ENCODE measurements at regions not wholly inside any gene's neighbourhood (a gene's known extent, or its start where the extent isn't known, plus 50 kb on each side); places are given as distances from the start of the nearest gene placed in this dataset.
"Not testable (repeated sequence)": the region's sequence is repeated elsewhere in the genome, so short reads cannot be mapped to it uniquely, and the experiment has no call there.

DNA sequence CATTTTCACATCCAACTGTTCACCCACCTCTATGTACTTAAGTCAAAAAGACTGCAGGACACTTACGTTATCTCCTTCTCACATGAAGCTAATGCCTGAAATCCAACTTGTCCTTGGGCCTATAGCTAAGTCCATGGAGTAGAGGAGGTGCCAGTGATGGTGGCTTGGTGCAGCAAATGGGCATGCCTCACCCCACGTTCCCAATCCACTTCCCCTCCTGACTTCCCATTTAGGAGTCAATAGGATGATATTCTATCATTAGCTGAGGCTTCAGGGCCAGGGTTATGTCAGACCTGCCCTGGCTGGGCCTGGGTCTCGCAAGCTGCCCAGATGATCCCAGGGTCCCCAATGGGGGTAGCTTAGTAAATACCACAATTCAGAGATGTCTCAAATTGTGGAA, 410.4 kb downstream of the MAFB start:
- DNase-seq (ENCODE audit: low spot score): no peak

DNA sequence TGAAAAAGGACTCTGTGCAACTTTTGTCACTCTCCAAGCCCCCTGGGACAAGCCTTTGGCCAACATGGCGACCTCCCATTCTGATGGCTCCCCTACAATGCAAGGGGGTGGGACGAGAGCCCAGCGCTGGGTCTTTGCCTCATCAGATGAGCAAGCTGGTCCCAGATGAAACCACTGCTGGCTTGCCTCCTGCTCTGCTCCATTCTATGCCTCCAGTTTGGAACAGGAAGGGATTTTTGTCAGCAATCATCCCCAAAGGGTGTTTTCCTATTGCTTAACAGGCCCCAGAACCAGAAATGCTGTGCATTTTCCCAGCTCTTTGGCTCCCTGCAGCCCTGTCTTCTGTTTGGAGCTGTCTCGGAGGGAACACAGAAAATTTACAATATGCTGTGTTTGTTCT, 412.7 kb downstream of the MAFB start:
- no peak for DNase-seq (ENCODE audit: low spot score)

DNA sequence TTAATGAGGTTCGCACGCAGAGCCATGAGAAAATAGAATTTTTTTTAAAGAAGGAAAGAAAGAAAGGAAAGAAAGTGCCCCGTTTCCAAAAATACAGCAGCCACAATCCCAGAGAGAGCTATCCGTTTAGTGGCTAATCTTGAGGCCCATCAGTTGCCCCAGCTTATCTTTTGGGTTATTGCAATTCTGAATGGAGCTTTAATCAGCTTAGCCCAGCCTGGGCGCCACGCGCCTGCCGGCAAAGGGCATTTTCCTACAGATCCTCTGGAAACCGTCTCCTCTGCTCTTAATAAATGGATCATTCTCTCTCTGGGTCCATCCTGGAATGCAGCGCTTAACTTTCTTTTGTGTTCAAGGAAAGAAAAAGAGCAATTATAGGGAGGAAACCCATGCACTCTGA, 413.3 kb downstream of the MAFB start:
- no peak for DNase-seq (ENCODE audit: low spot score)

DNA sequence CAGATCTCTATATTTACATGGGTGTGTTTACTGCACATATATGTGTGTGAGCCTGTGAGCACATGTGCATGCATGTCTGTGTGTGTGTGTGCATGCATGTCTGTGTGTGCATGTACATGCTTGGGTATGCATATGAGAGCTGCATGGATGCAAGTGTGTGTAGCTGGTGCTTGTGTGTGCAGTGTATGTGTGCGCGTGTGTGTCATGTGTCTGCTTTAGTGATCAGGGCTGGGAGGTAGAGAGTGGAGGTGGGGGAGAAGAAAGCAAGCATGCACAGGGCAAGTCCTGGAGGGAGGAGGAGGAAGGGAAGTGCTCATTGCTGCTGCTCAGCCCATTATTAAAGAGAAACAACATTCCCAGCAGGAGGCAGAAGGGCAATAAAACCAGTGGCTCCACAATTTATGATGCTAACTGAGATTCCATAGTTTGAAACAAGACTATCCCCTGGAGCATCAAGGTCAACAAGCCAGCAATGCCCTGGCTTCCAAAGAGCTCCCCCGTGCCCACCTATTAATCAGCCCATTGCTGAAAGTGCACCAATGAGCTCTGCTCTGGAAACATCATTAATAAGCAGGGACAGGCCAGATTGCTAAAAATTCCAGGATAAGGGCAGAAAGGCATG, 414.0 kb downstream of the MAFB start:
- no peak for DNase-seq (ENCODE audit: low spot score)

DNA sequence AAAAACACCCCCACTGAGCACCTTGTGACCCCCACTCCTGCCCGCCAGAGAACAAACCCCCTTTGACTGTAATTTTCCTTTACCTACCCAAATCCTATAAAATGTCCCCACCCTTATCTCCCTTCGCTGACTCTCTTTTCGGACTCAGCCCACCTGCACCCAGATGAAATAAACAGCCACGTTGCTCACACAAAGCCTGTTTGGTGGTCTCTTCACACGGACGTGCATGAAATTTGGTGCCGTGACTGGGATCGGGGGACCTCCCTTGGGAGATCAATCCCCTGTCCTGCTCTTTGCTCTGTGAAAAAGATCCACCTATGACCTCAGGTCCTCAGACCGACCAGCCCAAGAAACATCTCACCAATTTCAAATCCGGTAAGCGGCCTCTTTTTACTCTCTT, 419.8 kb downstream of the MAFB start:
- not testable (repeated sequence) for DNase-seq (ENCODE audit: low spot score)

DNA sequence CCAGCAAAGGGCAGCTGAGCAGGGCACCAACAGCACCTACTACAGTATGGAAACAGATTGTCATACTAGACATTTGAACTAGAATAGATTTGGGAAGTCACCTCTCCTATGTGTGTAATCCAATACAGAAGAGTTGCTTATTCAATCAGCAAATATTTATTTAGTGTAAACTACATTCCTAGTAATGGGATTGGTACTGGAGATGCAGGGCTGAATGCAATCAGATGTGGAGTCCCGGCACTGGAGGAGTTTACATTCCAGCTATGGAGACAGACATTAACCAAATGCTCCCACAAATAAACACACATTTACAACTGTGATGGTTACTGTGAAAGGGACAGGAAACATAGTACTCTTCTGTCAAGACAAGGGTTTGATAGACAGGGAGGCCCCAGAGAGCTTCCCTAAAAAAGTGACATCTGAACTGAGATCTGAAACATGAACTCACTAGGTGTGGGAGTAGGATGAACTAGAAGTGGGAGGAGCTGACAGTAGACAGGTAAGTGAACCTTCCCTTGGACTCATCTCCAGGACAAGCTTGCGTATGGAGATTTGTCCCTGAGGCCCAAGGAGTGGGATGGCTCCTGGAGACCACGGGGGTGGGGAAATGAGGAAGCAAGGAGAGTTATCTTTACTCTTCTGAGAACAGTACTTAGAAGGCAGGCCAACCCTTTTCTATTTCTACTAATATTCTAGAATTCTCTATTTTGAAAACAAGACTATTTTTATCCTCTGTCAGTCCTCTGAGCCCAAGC, 420.5 kb downstream of the MAFB start:
- DNase-seq (ENCODE audit: low spot score): no peak

DNA sequence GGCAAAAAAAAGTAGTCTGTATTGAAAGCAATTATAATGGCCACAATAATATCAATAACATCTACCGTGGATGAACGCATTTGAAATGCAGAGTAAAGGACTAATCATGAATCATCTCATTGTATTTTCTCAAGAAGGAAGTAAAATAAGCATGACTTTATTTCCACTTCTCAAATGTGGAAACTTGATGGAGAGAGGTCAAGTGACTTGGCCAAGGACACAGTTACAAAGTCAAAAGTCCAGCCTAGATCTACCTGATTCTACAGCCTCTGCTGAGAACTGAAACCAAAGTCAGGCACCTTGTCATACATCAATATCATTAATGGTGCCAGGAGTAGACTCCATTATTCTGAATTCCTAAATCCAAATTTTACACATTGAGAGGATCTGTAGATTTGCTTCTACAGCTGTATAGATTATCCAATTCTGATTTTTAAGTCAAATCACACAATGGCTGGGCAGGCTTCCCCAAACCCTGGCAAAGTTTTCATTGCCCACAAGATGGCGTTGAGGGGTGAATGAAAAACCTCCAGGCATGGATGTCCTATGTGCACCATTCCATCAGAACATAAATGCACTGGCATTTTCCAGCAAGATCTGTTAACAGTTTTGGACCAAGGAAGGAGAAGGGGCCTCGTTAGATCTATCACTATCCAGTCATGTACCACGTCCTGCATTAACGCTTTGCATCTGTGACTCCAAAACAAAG, 423.1 kb downstream of the MAFB start:
- DNase-seq (ENCODE audit: low spot score): no peak

DNA sequence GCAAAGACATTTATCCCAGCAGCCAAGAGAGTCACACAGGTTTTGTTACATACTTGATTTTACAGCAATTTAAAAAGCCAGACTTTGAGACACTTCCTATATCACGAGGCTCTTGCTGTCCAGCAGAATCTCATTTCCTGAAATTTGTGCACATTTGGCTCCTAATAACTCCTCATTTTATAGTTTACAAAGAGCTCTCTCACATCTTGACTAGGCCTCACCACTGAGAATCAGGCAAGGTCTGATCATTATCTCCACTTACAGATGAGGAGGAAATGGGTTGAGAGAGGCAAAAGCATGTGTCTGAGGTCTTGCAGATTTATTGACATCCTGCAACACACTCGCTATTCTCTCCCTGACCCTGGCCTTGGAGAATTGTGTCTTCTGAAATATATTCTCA, 426.8 kb downstream of the MAFB start:
- no peak for DNase-seq (ENCODE audit: low spot score)

DNA sequence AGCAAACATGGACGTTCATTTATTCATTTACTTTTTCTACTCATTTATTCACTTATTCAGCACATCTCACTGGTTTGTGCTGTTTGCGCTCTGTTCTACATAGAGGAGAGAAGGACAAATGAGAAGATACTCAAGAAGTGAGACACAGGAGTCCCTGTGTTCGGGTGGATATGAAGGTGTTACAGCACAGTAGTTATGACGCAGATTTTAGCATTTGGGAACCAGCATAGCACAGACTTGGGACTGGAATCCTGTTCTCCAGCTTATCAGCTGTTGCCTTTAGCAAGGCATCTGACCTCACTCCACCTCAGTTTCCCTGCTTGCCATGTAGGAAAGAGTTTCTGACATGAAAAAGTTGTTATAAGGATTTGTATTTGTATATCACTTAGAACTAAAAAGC, 430.1 kb downstream of the MAFB start:
- DNase-seq (ENCODE audit: low spot score): no peak

DNA sequence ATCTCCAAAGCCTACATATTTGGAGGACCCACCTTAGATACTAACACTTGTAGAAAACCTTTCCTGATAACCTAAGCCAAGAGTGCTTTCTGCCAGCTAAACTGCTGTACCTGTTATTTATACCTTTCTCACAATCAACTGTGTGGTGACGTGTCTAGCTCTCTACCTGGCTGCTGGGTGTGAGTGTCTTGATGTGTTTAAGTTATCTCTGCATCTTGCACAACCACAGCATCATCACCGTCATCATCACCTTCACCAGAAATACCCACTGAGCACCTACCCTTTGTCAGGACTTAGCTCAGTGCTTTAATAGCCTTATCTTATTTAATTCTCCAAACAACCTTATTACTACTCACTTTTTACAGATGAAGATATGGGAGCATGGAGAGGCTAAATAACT, 431.3 kb downstream of the MAFB start:
- no peak for DNase-seq (ENCODE audit: low spot score)

DNA sequence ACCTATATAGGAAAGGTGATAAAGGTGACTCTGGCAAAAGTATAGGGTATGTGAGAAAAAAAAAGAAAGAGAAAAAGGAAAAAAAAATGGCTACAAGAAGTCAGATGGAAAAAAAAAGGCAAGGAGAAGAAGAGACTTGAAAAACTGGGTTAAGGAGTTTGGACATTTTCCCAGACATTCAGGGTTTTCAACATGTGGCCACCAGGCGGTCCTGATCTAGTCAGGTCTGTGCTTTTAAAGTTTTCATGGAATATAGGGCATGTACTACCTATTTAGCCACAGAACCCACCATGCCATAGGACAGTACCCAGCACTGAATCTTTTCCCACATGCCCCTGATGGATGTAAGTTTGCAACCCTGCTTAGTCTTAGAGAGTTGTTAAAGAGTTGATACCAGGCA, 433.7 kb downstream of the MAFB start:
- DNase-seq (ENCODE audit: low spot score): no peak

DNA sequence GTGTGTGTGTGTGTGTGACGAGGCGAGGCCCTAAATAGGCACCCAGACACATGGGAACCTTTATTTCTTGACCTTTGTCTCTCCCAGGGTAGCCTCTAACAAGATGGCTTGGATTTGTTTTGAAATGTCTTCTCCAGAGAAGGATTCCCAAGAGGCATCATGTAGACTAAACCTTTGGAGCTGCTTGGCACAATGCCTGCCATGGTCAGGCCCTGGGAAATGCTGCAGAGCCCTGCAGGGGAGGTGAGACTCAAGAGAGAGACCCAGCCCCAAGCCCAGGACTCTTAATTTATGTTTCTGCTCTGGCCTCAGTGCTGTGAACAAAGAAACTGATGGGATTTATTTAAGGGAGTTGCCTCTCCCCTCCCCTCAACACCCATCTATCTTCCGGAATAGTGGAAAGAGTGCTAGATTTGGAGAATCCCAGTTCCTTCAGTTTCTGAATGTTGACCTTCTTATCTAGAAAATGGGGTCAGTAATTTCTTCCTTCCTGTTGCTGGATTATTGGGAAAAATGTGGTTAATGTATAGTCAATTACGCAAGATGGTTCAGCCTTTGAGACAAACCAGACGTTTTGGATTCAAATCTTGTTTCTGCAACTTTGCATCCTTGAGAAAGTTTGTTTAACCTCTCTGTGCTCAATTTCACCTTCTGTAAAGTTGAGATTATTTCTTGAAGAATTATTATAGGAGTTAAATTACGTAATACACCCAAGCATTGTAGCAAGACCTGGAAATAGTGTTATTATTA, 434.8 kb downstream of the MAFB start:
- DNase-seq (ENCODE audit: low spot score): no peak

DNA sequence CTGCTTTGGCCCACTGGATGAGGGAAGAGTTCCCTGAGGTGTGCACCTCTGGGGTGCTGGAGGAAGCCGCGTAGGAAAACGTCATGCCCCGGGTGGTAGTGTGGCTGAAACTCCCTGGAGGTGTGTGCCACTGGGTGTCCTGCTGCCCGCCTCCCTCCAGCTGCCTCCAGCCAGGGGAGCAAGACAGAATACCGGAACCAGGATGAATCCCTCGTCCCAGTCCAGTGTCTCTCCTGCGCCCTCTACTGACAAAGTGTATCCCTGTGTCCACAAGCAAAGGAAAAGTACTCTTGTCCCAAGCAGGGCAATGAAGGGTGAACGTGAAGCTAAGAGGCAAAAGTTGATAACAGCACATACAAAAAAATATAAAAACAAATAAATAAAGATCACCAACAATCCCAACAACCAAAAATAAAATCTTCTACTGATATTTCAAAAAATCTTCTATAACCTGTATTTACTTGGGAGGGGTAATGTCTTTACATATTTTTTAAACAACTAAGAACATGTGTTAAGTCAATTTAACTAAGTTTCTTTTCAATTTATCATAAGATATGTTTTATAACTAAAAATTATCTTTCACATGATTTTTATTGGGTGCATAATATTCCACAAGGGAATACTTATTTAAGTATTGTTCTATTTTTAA, 437.6 kb downstream of the MAFB start:
- DNase-seq (ENCODE audit: low spot score): no peak

DNA sequence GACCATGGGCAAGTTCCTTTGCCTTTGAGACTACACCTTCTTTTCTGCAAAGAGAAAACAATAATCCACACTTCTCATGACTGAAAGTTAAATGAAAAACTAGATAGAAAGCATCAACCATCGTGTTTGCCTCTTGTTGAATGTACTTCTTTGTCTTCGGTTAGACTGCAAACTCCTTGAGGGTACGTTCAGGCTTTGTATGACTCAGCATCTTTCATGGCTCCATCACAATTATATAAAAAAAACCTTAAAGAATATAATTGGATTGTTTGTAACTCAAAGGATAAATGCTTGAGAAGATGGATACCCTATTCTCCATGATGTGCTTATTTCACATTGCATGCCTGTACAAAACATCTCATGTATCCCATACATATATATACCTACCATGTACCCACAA, 439.2 kb downstream of the MAFB start:
- DNase-seq (ENCODE audit: low spot score): no peak

DNA sequence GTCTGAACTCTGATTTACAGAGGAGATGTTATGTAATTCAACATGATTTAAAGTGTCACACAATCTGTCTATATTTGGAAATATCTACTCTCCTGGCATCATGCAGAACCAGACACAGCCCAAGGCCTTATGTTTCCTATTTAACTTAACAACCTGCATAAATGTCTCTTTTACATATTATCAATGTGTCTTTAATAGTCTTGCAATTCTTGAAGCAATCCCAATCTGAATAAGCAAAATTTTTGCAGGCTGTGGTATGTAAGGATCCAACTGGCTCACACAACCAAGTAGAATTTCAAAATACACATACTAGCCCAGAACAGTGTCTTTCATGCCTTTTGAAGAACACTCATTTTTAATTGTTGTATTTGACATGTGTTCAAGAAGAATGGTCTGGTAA, 443.2 kb downstream of the MAFB start:
- DNase-seq (ENCODE audit: low spot score): no peak

DNA sequence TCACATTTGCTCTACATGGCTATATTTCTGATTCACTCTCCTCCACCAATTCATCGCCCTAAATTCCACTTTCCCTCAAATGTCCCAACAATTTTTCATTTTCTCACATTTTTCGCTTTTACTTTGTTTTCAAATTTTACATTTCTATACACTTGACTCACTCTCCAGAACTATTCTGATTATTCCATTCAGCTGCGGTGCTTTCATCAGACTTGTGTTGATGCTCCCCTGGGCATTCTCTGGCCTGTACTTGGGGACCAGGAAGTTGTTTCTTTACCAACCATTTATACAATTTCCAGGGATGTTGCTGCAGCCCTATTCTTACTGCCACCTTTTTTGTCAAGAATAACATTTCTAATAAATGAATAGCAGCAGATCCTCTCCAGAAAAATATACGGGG, 444.8 kb downstream of the MAFB start:
- no peak for DNase-seq (ENCODE audit: low spot score)

DNA sequence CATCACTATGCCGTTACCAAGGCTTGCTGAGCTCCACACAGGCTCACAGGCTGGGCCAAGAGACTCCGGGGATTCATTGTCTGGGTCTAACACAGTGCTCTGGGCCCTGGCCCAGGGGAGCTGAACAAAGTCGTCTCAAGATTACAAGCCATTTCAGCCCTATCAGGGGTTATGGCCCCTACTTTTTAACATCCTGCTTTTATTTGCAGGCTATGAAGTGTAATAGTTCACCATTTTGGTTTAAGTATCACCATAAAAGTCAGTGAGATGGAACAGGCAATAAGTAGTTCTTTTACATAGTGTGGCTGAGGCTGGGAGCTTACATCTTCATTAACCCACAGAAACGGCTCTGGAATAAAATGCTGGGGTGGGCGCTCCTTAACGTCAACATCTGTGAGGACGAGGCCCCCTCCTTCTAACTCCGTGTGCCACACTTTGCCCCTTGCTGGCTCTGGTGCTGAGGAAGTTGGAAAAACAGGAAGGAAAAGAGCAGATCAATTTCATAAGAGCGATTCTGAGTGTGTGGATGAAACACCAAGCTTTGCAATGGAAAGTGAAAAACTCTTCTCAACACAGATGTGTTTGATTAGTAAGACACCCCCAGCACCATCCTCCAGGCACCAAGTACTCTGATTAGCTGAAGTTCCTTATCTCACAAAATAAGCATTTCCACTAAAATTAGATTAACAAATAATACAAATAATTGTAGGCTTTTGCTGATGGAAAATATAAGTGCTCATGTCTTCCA, 447.3 kb downstream of the MAFB start:
- no peak for DNase-seq (ENCODE audit: low spot score)

DNA sequence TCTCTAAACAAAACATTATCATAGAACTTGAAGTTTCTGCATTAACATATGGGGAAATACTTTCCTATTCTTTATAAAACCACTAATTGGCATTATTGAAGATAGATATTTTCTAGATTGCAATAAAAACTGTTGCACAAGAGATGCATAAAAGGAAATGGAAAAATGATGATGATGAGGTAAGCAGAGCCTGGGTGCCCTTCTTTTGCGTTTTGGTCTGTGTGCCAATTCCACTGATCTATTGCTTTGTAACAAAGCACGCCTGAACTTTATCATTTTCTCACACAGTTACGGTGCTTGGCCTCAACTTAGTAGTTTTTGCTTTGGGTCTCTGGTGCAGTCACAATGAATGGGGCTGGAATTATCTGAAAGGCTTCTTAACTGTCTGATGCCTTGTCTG, 450.5 kb downstream of the MAFB start:
- DNase-seq (ENCODE audit: low spot score): no peak

DNA sequence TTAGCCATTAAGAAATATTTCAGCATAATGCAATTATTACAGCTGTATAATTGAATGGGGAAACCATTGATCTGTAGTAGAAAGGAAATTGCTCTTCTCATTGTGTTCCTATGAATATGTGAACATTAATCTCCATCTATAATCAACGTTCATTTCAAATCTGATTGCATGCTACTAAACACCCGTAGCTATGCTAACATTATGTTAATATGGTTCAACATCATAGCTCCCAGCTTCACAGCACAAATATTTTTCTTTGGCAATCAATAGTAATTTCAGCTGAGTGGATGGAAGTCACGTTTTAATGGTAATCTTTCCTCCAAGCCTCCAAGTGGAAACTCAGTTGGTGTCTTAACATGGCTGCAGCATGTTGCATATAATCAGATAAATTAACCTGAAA, 454.4 kb downstream of the MAFB start:
- no peak for DNase-seq (ENCODE audit: low spot score)

DNA sequence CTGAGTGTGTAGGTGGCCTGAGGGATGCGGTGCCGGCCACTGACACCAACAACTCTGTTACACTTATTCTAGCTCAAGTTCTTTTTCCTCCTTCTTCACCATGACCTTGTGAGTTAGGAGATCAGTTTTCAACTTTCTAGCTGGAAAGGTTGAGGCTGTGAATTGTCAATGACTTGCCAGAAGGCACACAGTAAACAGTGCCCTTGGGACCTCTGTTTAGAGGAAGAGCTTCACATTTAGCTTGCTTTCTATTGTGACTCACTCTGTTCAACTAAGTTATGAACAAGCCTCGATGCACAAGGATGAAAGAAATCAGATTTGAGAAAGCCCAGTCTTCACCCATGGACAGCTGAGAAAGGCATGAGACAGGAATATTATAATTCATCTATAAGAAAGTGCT, 455.6 kb downstream of the MAFB start:
- no peak for DNase-seq (ENCODE audit: low spot score)

DNA sequence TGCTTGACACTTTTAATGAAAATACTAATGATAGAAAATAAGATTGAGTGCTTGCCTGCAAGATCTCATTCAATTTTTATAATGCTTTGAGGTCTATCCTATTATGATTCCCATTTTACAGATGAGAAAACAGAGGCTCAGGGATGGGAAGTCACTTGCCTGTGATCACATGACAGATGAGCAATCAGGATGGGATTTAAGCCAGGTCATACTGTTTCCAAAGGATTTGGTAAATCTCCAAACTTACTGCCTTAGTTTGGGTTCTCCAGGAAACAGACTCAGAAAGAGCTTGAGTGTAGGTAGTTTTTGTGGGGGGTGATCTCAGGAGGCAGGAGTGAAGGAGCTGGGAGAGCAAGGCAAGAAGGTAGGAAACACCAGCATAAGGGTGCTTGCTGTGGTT, 456.3 kb downstream of the MAFB start:
- DNase-seq (ENCODE audit: low spot score): no peak

DNA sequence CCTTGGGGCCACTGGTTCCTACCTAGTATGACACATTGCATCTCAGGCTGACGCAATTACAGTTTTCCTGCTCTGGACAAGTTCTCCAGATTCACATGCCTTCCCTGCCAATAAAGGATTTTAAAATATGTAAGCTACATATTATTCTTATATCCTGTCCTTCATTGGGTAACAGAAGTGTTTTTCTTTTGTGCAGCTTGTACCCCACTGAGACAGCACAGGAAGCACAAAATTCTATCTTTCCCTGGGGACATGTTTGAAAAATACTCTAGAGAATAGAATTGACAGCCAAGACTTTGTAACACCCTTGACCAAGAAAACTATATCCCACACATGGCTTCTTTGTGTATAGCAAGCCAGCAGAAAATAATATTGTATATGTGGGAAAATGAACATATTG, 456.8 kb downstream of the MAFB start:
- DNase-seq (ENCODE audit: low spot score): no peak
